ENCODE measurements at regions not wholly inside any gene's neighbourhood (a gene's known extent, or its start where the extent isn't known, plus 50 kb on each side); places are given as distances from the start of the nearest gene placed in this dataset.
"Not testable (repeated sequence)": the region's sequence is repeated elsewhere in the genome, so short reads cannot be mapped to it uniquely, and the experiment has no call there.

DNA sequence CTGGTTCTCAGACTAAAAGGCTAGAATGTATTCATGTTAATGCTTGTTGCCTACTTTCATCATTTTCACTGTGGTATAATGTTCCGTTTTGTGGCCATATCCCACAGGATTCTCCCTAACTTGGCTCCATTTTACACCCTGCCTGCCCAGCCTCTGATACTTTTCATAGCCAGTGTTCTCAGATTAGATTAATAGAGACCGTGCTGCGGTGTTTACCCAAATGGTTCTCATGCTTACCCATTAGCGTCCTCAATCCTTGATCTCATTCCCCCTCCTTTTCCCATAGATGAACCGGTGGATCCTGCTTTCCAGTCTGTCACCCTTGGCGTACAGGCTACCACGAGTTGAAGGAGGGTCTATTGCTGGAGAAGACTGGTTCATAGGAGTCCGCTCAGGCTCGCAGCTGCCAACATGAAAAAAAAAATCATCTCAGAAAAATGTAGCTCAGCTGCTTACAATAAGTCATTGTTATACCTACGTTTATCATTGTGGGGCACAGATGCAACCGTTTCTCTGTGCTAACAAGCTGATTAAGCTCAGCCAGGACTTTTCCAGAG, 78.7 kb downstream of the SETD4 start (continued):
- TF ChIP-seq, protein P1, sequence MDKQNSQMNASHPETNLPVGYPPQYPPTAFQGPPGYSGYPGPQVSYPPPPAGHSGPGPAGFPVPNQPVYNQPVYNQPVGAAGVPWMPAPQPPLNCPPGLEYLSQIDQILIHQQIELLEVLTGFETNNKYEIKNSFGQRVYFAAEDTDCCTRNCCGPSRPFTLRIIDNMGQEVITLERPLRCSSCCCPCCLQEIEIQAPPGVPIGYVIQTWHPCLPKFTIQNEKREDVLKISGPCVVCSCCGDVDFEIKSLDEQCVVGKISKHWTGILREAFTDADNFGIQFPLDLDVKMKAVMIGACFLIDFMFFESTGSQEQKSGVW (CRISPR knock-in tag; IDR thresholded peaks at IDR 0.05; ENCODE audit: borderline replicate concordance): no peak

DNA sequence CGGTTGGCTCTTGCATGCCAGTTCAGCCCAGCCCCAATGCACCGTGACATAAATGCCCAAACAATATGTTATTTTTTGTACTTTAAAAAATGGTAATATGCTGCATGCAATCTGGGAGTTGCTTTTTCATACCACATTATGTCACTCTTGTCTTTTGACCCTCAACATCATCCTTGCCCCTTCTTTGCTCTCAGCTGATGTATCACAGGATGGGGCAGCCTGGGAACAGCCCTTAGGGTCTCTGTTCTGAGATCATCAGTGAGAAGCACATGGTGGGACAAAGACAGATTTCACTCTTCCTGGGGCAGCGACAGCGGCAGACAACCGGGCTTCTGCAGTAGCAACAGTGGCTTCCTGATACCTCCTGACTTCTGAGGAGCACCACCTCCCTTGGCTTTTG, 79.5 kb downstream of the SETD4 start:
- Histone ChIP-seq H3K4me3 (replicated peaks in 1 of 3; ENCODE audit: insufficient read depth in 1 of 3, low read depth in 2 of 3, low read length in 3 of 3) (no peak overlapping the region), H3K4me1 (ENCODE audit: insufficient read depth, low read length) (peaks cover 66% of the 10 kb centered on the region), H4K20me1 (ENCODE audit: insufficient read depth, low read length) (no peaks in the 10 kb centered on the region), H3K27me3 (ENCODE audit: control insufficient read depth in 1 of 2, insufficient read depth in 2 of 2, low read length in 2 of 2) (no peaks in the 10 kb centered on the region), H3K9me3 (ENCODE audit: low read length) (no peaks in the 10 kb centered on the region), H3K36me3 (replicated peaks in 1 of 2; ENCODE audit: control insufficient read depth in 1 of 2, insufficient read depth in 2 of 2, low read length in 2 of 2) (no peaks in the 10 kb centered on the region), H3K79me2 (ENCODE audit: insufficient read depth, low read length) (no peaks in the 10 kb centered on the region), H3K4me2 (ENCODE audit: low read depth, low read length) (no peak overlapping the region), H2AFZ (ENCODE audit: low read length) (no peak overlapping the region), H3K9ac (ENCODE audit: insufficient read depth, low read depth, low read length) (no peak overlapping the region), H3K27ac (ENCODE audit: extremely low read length, insufficient read depth, low read length) (no peak overlapping the region)
- FAIRE-seq (no peak), DNase-seq (ENCODE audit: low spot score) (no peak), ATAC-seq (no peak)
- in situ Hi-C loops (cut with HindIII; ENCODE audit: extremely low pct_ligation_motif_present, low pct_unique_long_range_greater_than_20kb): no loop called here
- ChIA-PET CTCF (ENCODE audit: low intra/inter-chr PET ratio, low total read pairs) (no interaction called here), POLR2A (no interaction called here)
- TF ChIP-seq HMG20B (CRISPR knock-in tag; conservative IDR thresholded peaks at IDR 0.05): no peak
- TF ChIP-seq ZNF44 (CRISPR knock-in tag; IDR thresholded peaks at IDR 0.05): no peak
- intact Hi-C loops (cut with micrococcal nuclease; ENCODE audit: unreplicated experiment): no loop called here
- WGBS (ENCODE audit: low lambda C conversion rate): 96% methylated on average over 5 of the region's 5 CpGs
- BruUV-seq (replicated peaks): no TSS peak

GRCh38 chr21:35977860-35978259, 82.5 kb downstream of the SETD4 start:
- H3K79me2 ChIP-seq (ENCODE audit: insufficient read depth, low read length); in situ Hi-C loops (cut with HindIII; ENCODE audit: extremely low pct_ligation_motif_present, low pct_unique_long_range_greater_than_20kb); H3K9ac ChIP-seq (ENCODE audit: insufficient read depth, low read depth, low read length); H2AFZ ChIP-seq (ENCODE audit: low read length); ATAC-seq; H3K4me3 ChIP-seq (replicated peaks in 1 of 3; ENCODE audit: insufficient read depth in 1 of 3, low read depth in 2 of 3, low read length in 3 of 3); H3K27ac ChIP-seq (ENCODE audit: extremely low read length, insufficient read depth, low read length); H3K27me3 ChIP-seq (ENCODE audit: control insufficient read depth in 1 of 2, insufficient read depth in 2 of 2, low read length in 2 of 2); H3K4me2 ChIP-seq (ENCODE audit: low read depth, low read length); POLR2A ChIA-PET; intact Hi-C loops (cut with micrococcal nuclease; ENCODE audit: unreplicated experiment); CTCF ChIA-PET (ENCODE audit: low intra/inter-chr PET ratio, low total read pairs); FAIRE-seq; H3K9me3 ChIP-seq (ENCODE audit: low read length); H3K36me3 ChIP-seq (replicated peaks in 1 of 2; ENCODE audit: control insufficient read depth in 1 of 2, insufficient read depth in 2 of 2, low read length in 2 of 2); BruUV-seq (replicated peaks); DNase-seq (ENCODE audit: low spot score); H4K20me1 ChIP-seq (ENCODE audit: insufficient read depth, low read length): not testable (repeated sequence)
- 88% methylated on average over 7 of the region's 7 CpGs for WGBS (ENCODE audit: low lambda C conversion rate)
- H3K4me1 ChIP-seq (ENCODE audit: insufficient read depth, low read length): peaks cover 50% of the 10 kb centered on the region

Data from HepG2 (cell line).